Right renal cortex interstitium (tissue), 3 donors: ENCODE measurements at regions not wholly inside any gene's neighbourhood (a gene's known extent, or its start where the extent isn't known, plus 50 kb on each side); places are given as distances from the start of the nearest gene placed in this dataset.

Experiments used
- DNase-seq, 3 donors: peaks; one replicate each; pipeline ENCODE4 v3.0.0-alpha.2; 2013; ENCODE audit warnings: low read depth in 3 of 3, low spot score in 2 of 3

DNA sequence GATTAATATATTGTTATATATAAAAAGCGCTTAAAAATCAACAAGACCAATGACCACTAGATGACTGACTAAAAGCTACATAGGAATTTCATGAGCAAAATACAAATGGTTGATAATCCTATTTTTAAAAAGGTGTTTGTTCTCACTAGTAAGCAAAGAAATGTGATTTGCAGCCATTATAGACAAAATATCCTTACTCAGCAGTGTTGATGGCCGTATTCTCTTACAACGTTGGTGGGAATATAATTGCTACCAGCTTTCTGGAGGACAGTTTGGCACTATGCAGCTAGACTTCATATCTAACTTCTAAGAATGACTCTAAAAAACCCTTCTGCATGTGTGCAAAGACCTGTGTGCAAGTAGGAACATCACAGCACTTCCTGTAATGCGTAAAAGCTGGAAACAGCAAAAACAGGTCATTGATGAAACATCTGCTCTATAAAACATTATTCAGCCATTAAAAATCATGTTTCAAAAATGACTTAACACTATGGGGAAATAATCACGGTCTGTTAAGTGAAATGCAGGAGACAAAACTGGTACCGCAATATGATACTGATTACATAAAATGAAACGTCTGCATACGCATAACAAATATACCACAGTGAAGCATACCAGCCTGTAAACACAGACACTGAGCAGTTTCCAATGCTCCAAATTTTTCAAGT lies 70.1 kb upstream of the LINC01488 start:
- no peak for DNase-seq

DNA sequence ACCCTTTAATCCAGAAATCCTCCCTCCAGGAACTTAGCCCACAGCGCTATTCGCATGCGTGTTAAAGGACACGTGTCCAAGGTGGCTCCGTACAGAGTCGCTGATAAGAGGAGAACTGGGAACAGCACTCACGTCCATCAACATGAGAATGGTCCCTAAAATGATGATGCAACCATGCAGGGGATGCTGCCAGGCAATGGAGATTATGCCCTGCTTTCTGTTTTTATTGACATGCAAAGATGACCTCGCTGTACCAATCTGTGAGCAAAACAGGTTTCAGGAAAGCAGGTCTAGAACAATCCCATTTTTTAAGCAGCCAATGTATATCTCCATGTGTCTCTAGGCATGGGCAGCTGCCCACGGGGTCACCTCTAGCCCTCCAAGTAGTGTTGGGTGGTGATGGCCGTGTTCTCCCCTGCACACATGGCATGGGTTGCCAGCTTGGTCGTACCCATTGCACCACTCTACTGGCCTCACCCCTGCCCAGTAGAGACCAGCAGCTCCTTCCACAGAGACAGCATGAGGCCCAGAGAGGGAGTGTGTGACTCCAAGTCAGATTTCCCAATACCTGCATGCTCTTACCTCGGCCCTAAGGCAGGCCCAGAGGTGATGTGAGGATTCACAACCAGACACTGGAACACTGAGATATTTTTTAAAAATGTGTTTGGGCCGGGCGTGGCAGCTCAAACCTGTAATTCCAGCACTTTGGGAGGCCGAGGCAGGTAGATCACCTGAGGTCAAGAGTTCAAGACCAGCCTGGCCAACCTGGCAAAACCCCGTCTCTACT lies 68.3 kb upstream of the LINC01488 start:
- no peak for DNase-seq

GRCh38 chr11:69413993-69414392 lies 67.5 kb upstream of the LINC01488 start:
- no peak for DNase-seq

DNA sequence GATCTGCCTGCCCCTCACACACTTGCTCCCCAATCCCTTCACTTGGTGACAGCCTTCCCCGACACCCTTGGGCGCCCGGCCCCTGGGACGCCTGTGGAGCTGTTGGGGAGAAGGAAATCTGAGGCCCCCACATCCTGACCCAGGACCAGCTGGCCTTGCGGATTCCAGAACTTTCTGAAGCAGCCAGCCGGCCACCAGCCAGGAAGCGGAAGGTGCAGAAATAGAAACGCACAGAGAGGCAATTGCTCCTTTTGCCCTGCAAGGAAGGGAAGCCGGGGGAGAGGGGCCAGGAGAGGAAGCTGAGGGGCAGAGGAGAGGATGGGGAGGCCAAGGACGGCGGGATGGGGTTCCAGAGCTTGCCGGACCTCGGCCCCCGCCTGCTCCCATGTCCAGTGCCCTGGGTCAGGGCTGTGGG lies 66.7 kb upstream of the LINC01488 start:
- no peak for DNase-seq

DNA sequence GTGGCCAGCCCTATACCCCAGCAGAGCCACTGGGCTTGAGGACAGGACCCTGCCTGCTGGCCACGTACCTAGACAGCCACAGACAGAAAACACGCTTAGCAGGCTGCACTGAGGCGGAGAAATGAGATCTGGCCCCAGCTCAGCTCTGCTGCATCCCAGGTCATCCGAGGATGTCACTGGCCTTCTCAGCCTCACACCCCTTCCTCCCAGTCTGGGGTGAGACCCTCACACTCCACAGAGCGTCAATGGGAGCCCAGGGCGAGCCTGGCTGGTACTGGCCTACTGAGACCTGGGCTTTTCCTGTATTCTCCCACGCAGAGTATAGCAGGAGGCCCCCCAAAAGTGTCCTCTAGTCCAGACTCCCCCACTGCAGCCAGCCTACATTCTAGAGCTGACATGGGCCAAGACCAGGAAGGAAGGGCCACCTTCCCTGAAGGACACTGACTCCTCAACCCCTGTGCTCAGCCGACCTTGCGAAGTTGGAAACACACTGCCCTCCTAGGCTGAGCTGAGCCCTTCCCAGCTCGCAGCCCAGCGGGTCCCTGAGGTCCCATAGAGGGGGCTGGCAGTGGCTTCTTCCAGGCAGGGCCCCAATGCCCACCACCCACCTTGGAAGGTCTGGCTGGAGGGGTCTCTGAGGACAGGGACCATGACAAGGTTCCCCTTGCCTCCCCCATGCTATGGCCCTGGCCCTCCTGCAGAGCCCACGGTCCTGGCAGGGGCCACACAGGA lies 65.9 kb upstream of the LINC01488 start:
- no peak for DNase-seq

DNA sequence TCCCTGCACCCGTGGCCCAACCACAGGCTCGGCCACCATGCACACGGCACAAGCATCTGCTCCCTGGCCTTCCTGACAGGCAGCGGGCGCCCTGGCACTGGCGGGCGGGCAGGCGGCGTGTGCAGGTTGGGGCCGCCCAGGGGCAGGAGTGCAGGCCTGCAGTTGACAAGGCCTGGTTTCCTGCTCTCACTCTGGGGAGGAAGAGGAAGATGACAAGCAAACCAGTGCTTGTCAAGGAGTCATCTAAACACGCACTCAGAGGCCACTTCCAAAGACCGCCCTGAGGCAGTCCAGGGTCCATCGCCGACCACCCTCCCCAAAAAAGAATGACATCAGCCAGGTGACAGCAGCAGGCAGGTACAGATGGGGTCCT lies 65.3 kb upstream of the LINC01488 start:
- DNase-seq: no peak

- peak in 1 of 3 donors; percentile 25 for DNase-seq
Measured at GRCh38 chr11:69416762-69417698, 64.4 kb upstream of the LINC01488 start.

- no peak for DNase-seq
Measured at GRCh38 chr11:69417699-69418085, 63.8 kb upstream of the LINC01488 start.

DNA sequence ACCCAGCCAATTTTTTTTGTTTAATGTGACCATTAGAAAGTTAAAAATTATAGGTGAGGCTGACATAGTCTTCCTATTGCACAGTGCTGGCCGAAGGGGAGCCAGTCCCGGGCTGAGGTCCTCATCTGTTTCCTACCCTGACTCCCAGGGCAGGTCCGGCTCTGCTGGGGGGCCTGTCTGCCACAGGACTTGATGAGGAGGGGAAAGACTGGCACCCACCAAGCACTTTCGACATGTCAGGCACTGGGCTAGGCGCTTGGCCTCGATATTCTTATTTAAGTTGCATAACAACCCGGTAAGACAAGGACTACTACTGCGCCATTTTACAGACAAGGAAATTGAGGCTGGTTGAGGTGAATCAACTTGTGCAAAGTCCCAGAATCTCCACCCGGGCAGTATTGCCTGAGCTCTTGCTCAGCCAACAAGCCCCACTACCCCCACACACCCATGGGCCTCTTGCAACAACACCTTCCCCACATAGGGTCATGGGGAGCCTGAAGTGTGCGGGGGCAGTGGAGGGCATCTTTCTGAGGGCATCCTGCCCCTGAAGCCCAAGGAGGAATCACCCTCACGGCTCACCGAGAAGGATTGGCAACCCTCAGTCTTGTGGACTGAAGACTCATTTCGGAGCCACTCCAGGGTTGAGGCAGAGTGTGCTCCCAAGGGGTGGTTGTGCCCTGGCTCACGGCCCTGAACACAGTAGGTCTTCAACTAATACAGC lies 62.7 kb upstream of the LINC01488 start:
- no peak for DNase-seq

GRCh38 chr11:69419662-69420395 lies 61.6 kb upstream of the LINC01488 start:
- DNase-seq: no peak

GRCh38 chr11:69422645-69423044 lies 58.8 kb upstream of the LINC01488 start:
- no peak for DNase-seq

DNA sequence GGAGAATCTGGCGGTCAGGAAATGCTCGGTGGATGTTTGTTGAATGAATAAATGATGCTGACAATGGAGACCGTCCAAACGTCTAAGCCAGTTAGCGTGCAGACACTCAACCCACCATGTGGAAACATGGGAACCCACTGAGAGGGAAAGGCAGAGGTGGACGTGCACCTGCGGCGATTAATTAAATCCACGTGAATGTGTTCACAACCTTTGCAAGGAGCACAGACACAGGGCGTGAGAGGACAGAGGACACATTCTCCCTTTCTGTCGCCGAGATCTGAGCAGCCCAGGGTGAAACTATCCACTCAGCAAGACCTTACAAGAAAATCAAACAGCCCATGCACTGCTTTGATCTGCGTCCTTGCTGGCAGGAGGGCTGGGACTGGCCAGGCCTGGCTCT lies 58.3 kb upstream of the LINC01488 start:
- no peak for DNase-seq

GRCh38 chr11:69423611-69424385 lies 57.7 kb upstream of the LINC01488 start:
- DNase-seq: no peak

DNA sequence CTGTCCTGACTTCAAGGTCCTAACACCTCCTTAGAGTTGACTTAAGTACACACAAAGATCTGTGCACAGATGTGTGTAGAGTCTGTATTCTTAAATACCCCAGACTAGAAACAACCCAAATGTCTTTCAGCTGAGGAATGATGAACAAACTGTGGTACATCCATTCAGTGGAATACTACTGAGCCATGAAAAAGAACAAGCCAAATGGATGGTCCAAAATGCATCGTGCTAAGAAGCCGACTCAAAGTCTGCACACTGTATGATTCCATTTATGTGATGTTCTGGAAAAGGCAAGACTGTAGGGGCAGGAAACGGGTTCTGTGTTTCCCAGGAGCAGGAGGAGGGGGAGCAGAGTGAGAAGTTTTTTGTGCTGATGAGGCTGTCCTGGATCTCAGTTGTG lies 56.7 kb upstream of the LINC01488 start:
- DNase-seq: no peak

DNA sequence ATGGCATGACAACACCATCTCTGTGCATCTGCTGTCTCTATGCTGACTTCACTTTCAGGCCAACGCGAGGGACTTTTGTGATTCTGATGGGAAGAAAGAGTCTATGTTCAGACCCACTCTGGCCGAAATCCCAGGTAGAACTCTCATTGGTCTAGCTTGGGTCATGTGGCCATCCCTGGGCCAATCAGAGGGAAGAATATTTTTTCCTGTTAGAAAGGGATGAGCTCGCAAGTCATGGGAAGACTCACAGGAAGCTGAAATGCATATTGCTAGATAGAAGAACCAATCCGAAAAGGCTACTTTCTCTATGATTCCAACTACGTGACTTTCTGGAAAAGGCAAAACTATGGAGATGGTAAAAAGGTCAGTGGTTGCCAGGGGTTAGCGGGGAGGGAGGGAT lies 56.0 kb upstream of the LINC01488 start:
- DNase-seq: no peak

GRCh38 chr11:69425895-69426544 lies 55.4 kb upstream of the LINC01488 start:
- DNase-seq: no peak

DNA sequence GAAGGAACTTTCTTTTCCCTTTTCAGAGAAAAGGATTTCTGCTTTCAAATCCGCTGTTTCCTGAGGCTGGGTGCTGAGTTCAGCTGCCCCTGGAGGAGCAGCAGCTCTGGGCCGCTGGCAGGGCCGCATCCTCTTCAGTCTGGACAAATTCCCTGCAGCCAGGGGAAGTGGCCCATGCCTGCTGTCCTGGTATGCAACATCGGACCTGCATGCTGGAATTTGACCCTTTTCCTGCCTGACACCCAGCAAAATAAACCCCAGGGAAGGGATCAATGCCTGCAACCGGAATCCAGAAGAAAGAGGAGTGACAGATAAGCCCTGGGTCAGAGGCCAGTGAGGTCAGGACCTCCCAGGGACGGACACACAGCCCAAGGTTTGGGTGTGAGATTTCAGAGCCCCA lies 54.1 kb upstream of the LINC01488 start:
- DNase-seq: no peak
